CD14-positive monocyte (primary cell): ENCODE measurements at regions not wholly inside any gene's neighbourhood (a gene's known extent, or its start where the extent isn't known, plus 50 kb on each side); places are given as distances from the start of the nearest gene placed in this dataset.

Experiments used
- DNase-seq, 3 donors: peaks; one replicate each; pipeline ENCODE4 v3.0.0-alpha.2; 2011 to 2022
- H2AFZ ChIP-seq: 2 replicates; pipeline ENCODE4 v1.6.0; 2012; ENCODE audit warnings: mild to moderate bottlenecking, low read depth, low read length, inconsistent platforms; ENCODE audit not compliant: insufficient read depth, poor library complexity, severe bottlenecking
- H3K27ac ChIP-seq, 2 donors: 1 replicate in 1 of 2; 2 replicates in 1 of 2; pipeline ENCODE4 v1.5.1; 2012 to 2013; ENCODE audit warnings: low read length in 2 of 2, control low read depth in 1 of 2, inconsistent platforms in 1 of 2, low read depth in 1 of 2, mild to moderate bottlenecking in 1 of 2
- H3K27me3 ChIP-seq, 2 donors: one replicate each; pipeline versions ENCODE4 v1.6.0 to v1.6.1; 2011 to 2013; ENCODE audit warnings: low read length in 2 of 2; ENCODE audit not compliant: control insufficient read depth in 2 of 2, insufficient read depth in 2 of 2
- H3K36me3 ChIP-seq, 2 donors: replicated peaks in 1 of 2; 1 replicate in 1 of 2; 2 replicates in 1 of 2; pipeline versions ENCODE4 v1.5.1 to v1.6.1; 2012 to 2013; ENCODE audit warnings: low read length in 2 of 2, control low read depth in 1 of 2, inconsistent platforms in 1 of 2, mild to moderate bottlenecking in 1 of 2; ENCODE audit not compliant: insufficient read depth in 2 of 2, control insufficient read depth in 1 of 2
- H3K4me1 ChIP-seq, 2 donors: 1 replicate in 1 of 2; 2 replicates in 1 of 2; pipeline versions ENCODE4 v1.5.1 to v1.6.1; 2012 to 2013; ENCODE audit warnings: low read length in 2 of 2, control low read depth in 1 of 2, inconsistent platforms in 1 of 2, mild to moderate bottlenecking in 1 of 2, moderate library complexity in 1 of 2; ENCODE audit not compliant: insufficient read depth in 2 of 2, control insufficient read depth in 1 of 2
- H3K4me2 ChIP-seq: replicated peaks from 2 replicates; pipeline ENCODE3; 2012; ENCODE audit warnings: low read length, moderate library complexity, mild to moderate bottlenecking; ENCODE audit not compliant: poor library complexity, severe bottlenecking; ENCODE audit errors: extremely low read depth
- H3K4me3 ChIP-seq, 3 experiments: fragments of 200-600 bp in 1 of 3; sonication (generic) in 1 of 3; replicated peaks in 1 of 3; 1 replicate in 2 of 3; 2 replicates in 1 of 3; pipeline ENCODE4 v1.5.1; 2011 to 2013; ENCODE audit warnings: low read length in 3 of 3, mild to moderate bottlenecking in 3 of 3, control low read depth in 2 of 3, low read depth in 2 of 3, inconsistent platforms in 1 of 3, moderate library complexity in 1 of 3
- H3K79me2 ChIP-seq: 2 replicates; pipeline ENCODE4 v1.6.0; 2012; ENCODE audit warnings: mild to moderate bottlenecking, control low read depth, inconsistent platforms, low read length, moderate library complexity; ENCODE audit not compliant: insufficient read depth
- H3K9ac ChIP-seq: 2 replicates; pipeline ENCODE4 v1.6.0; 2017; ENCODE audit warnings: low read length, mild to moderate bottlenecking; ENCODE audit not compliant: insufficient read depth, poor library complexity, severe bottlenecking
- H3K9me3 ChIP-seq, 2 donors: replicated peaks in 1 of 2; 1 replicate in 1 of 2; 2 replicates in 1 of 2; pipeline versions ENCODE4 v1.5.1 to v1.6.1; 2012 to 2013; ENCODE audit warnings: low read length in 2 of 2, control low read depth in 1 of 2; ENCODE audit not compliant: control insufficient read depth in 1 of 2, insufficient read depth in 1 of 2
- H4K20me1 ChIP-seq: 2 replicates; pipeline ENCODE4 v1.6.0; 2012; ENCODE audit warnings: mild to moderate bottlenecking, low read length, control low read depth, moderate library complexity; ENCODE audit not compliant: insufficient read depth
- H3K27ac Mint-ChIP-seq, 7 donors: one replicate each; pipeline ENCODE4 v1.8.0; 2020; ENCODE audit warnings: mild to moderate bottlenecking in 7 of 7, mixed read lengths in 7 of 7, moderate library complexity in 6 of 7, inconsistent platforms in 2 of 7
- H3K27me3 Mint-ChIP-seq, 3 donors: one replicate each; pipeline ENCODE4 v1.8.0; 2021 to 2022; ENCODE audit warnings: low read depth in 3 of 3, mild to moderate bottlenecking in 3 of 3, mixed read lengths in 3 of 3, moderate library complexity in 3 of 3, inconsistent platforms in 1 of 3
- H3K36me3 Mint-ChIP-seq, 2 donors: one replicate each; pipeline ENCODE4 v1.8.0; 2020; ENCODE audit warnings: mixed read lengths in 2 of 2, inconsistent platforms in 1 of 2, mild to moderate bottlenecking in 1 of 2
- H3K4me1 Mint-ChIP-seq: one replicate; pipeline ENCODE4 v1.8.0; 2020; ENCODE audit warnings: mild to moderate bottlenecking, mixed read lengths
- H3K4me3 Mint-ChIP-seq, 2 donors: one replicate each; pipeline ENCODE4 v1.8.0; 2020; ENCODE audit warnings: mild to moderate bottlenecking in 2 of 2, mixed read lengths in 2 of 2, moderate library complexity in 1 of 2
- H3K9me3 Mint-ChIP-seq, 7 donors: one replicate each; pipeline ENCODE4 v1.8.0; 2020 to 2022; ENCODE audit warnings: mixed read lengths in 7 of 7, mild to moderate bottlenecking in 6 of 7, moderate library complexity in 6 of 7, inconsistent platforms in 2 of 7
- WGBS: methylation state at CpG from one replicate; pipeline ENCODE4 v1.1.5; 2013; ENCODE audit warnings: missing lambda C conversion rate; ENCODE audit not compliant: insufficient coverage; 5-methylcytosine and 5-hydroxymethylcytosine counted together
- intact Hi-C, 2 donors: fragments of 100-400 bp; cut with micrococcal nuclease; formaldehyde crosslinking; loops; one replicate each; pipeline versions ENCODE4 v1.15.0 to v1.15.1; 2023
- TF ChIP-seq, protein P1 (sequence below): fragments of 200-600 bp; IDR thresholded peaks from one replicate; pipeline ENCODE4 v1.8.0; 2022; ENCODE audit warnings: antibody characterized with exemption, mild to moderate bottlenecking

DNA sequence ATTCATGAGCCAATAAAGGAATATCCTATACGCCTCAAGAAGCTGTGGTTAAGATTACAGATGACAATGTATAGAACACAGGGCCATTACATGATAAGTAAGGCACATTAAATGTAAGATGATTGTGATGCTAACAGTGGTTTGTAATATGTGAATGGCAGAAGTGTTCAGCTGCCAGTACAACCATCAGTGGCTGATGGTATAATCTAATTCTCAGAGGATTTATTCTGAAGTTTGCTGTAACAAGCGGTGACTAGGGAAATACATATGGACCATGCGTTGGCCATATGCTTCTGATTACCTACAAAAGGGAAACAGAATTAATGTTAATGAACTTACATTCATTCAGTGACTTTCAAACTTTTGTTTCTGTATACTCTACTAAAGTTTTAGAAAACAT lies 750.8 kb upstream of the KLHL29 start:
- Mint-ChIP-seq H3K27ac (no peak overlapping the region), H3K4me3 (no peak overlapping the region), H3K9me3 (peaks cover 0 to 13% (median 2%) of the 10 kb centered on the region in 7 donors), H3K27me3 (no peaks in the 10 kb centered on the region), H3K4me1 (no peaks in the 10 kb centered on the region), H3K36me3 (no peaks in the 10 kb centered on the region)
- no peak overlapping the region for H3K4me3 ChIP-seq
- WGBS = 93% methylated on average over 2 of the region's 3 CpGs
- no peaks in the 10 kb centered on the region for H3K9me3 ChIP-seq
- no peaks in the 10 kb centered on the region for H3K4me1 ChIP-seq
- DNase-seq = no peak
- H3K27ac ChIP-seq = no peak overlapping the region
- intact Hi-C loops = no loop called here
- no peak overlapping the region for H2AFZ ChIP-seq
- H3K9ac ChIP-seq = no peak overlapping the region
- no peaks in the 10 kb centered on the region for H3K36me3 ChIP-seq
- H3K27me3 ChIP-seq = no peaks in the 10 kb centered on the region
- TF ChIP-seq, protein P1, sequence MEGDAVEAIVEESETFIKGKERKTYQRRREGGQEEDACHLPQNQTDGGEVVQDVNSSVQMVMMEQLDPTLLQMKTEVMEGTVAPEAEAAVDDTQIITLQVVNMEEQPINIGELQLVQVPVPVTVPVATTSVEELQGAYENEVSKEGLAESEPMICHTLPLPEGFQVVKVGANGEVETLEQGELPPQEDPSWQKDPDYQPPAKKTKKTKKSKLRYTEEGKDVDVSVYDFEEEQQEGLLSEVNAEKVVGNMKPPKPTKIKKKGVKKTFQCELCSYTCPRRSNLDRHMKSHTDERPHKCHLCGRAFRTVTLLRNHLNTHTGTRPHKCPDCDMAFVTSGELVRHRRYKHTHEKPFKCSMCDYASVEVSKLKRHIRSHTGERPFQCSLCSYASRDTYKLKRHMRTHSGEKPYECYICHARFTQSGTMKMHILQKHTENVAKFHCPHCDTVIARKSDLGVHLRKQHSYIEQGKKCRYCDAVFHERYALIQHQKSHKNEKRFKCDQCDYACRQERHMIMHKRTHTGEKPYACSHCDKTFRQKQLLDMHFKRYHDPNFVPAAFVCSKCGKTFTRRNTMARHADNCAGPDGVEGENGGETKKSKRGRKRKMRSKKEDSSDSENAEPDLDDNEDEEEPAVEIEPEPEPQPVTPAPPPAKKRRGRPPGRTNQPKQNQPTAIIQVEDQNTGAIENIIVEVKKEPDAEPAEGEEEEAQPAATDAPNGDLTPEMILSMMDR = no peak
- no peak overlapping the region for H3K4me2 ChIP-seq
- no peaks in the 10 kb centered on the region for H4K20me1 ChIP-seq
- no peaks in the 10 kb centered on the region for H3K79me2 ChIP-seq

DNA sequence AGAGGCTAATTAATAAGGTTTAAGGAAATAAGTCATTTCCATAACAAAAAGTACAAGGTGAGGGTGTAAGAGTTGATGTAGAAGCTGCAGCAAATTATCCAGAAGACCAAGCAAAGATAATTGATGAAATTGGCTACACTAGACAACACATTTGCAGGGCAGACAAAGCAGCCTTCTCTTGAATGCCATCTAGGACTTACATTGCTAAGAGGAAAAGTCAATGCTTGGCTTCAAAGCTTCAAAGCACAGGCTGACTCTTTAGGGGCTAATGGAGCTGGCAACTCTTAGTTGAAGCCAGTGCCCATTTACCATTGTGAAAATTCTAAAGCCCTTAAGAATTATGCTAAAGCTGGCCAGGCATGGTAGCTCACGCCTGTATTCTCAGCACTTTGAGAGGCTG lies 728.6 kb upstream of the KLHL29 start:
- no peak overlapping the region for H3K27ac ChIP-seq
- no peak overlapping the region for H2AFZ ChIP-seq
- Mint-ChIP-seq H3K4me1 (no peaks in the 10 kb centered on the region), H3K36me3 (no peaks in the 10 kb centered on the region), H3K27ac (no peak overlapping the region), H3K9me3 (peaks cover 0 to 18% (median 6%) of the 10 kb centered on the region in 7 donors), H3K4me3 (no peak overlapping the region), H3K27me3 (peaks cover 0 to 4% (median 0%) of the 10 kb centered on the region in 3 donors)
- H3K27me3 ChIP-seq = no peaks in the 10 kb centered on the region
- TF ChIP-seq, protein P1 = no peak
- intact Hi-C loops = no loop called here
- H3K79me2 ChIP-seq = no peaks in the 10 kb centered on the region
- 100% methylated on average over 1 of the region's 1 CpG for WGBS
- no peak overlapping the region for H3K4me3 ChIP-seq
- H3K4me1 ChIP-seq = no peaks in the 10 kb centered on the region
- H4K20me1 ChIP-seq = no peaks in the 10 kb centered on the region
- no peaks in the 10 kb centered on the region for H3K36me3 ChIP-seq
- DNase-seq = no peak
- H3K4me2 ChIP-seq = no peak overlapping the region
- no peak overlapping the region for H3K9ac ChIP-seq
- H3K9me3 ChIP-seq = peaks cover 6 to 18% of the 10 kb centered on the region in 2 donors
